B cell (primary cell): ENCODE measurements at regions not wholly inside any gene's neighbourhood (a gene's known extent, or its start where the extent isn't known, plus 50 kb on each side); places are given as distances from the start of the nearest gene placed in this dataset.

Experiments
- ATAC-seq: fragments of 200-7000 bp; cut with Tn5 transposase; one replicate; pipeline ENCODE4 v1.10.0; 2021; ENCODE audit warnings: low read depth, mild to moderate bottlenecking, moderate number of reproducible peaks, moderate library complexity
- CTCF ChIA-PET: fragments of 350-600 bp; sonication (Branson Sonifier 250); formaldehyde crosslinking; loops from one replicate; lab custom pipeline; 2021; ENCODE audit warnings: antibody characterized with exemption, inconsistent platforms; lab: Charles Lee
- POLR2A ChIA-PET: fragments of 350-600 bp; sonication (Branson Sonifier 250); formaldehyde crosslinking; loops from one replicate; lab custom pipeline; 2021; ENCODE audit warnings: antibody characterized with exemption; lab: Charles Lee
- DNase-seq: peaks from one replicate; pipeline ENCODE4 v3.0.0; 2013
- H2AFZ ChIP-seq: 2 replicates; pipeline ENCODE4 v1.6.1; 2012; ENCODE audit warnings: mild to moderate bottlenecking, low read depth, low read length; ENCODE audit not compliant: insufficient read depth, poor library complexity, severe bottlenecking
- H3K27ac ChIP-seq, 2 donors: 1 replicate in 1 of 2; 2 replicates in 1 of 2; pipeline ENCODE4 v1.5.1; 2012 to 2013; ENCODE audit warnings: low read length in 2 of 2, mild to moderate bottlenecking in 2 of 2, moderate library complexity in 1 of 2
- H3K27me3 ChIP-seq, 4 experiments: fragments of 200-600 bp in 1 of 4; sonication (generic) in 1 of 4; replicated peaks in 1 of 4; 1 replicate in 2 of 4; 2 replicates in 2 of 4; pipeline versions ENCODE4 v1.6.1 to v1.7.0; 2013 to 2016; ENCODE audit warnings: low read length in 3 of 4, mild to moderate bottlenecking in 2 of 4, mixed read lengths in 1 of 4, moderate library complexity in 1 of 4; ENCODE audit not compliant: insufficient read depth in 4 of 4, control insufficient read depth in 3 of 4; ENCODE audit errors: control extremely low read depth in 1 of 4
- H3K36me3 ChIP-seq, 2 experiments: replicated peaks in 1 of 2; 1 replicate in 1 of 2; 2 replicates in 1 of 2; pipeline versions ENCODE4 v1.6.1 to v1.7.1; 2013; ENCODE audit warnings: low read length in 1 of 2; ENCODE audit not compliant: insufficient read depth in 2 of 2, control insufficient read depth in 1 of 2; ENCODE audit errors: control extremely low read depth in 1 of 2, extremely low read depth in 1 of 2
- H3K4me1 ChIP-seq, 2 donors: fragments of 200-600 bp in 1 of 2; sonication (generic) in 1 of 2; 1 replicate in 1 of 2; 2 replicates in 1 of 2; pipeline versions ENCODE4 v1.5.1 to v1.6.1; 2013 to 2017; ENCODE audit warnings: low read length in 2 of 2; ENCODE audit not compliant: control insufficient read depth in 2 of 2, insufficient read depth in 2 of 2
- H3K4me2 ChIP-seq: replicated peaks from 2 replicates; pipeline ENCODE3; 2012; ENCODE audit warnings: mild to moderate bottlenecking, low read depth, low read length; ENCODE audit not compliant: poor library complexity, severe bottlenecking
- H3K4me3 ChIP-seq, 5 experiments: fragments of 200-600 bp in 1 of 5; sonication (generic) in 1 of 5; 1 replicate in 3 of 5; 2 replicates in 2 of 5; pipeline versions ENCODE4 v1.5.1 to v1.7.0; 2011 to 2016; ENCODE audit warnings: low read length in 4 of 5, mild to moderate bottlenecking in 4 of 5, low read depth in 2 of 5, control low read depth in 1 of 5, moderate library complexity in 1 of 5; ENCODE audit not compliant: insufficient read depth in 1 of 5; ENCODE audit errors: control extremely low read depth in 1 of 5, extremely low read depth in 1 of 5
- H3K79me2 ChIP-seq: fragments of 200-600 bp; sonication (generic); one replicate; pipeline ENCODE4 v1.6.0; 2016; ENCODE audit warnings: low read length; ENCODE audit not compliant: control insufficient read depth, insufficient read depth
- H3K9ac ChIP-seq: fragments of 200-600 bp; sonication (generic); 2 replicates; pipeline ENCODE4 v1.6.1; 2017; ENCODE audit warnings: mild to moderate bottlenecking, low read length, moderate library complexity
- H3K9me3 ChIP-seq, 3 donors: one replicate each; pipeline versions ENCODE4 v1.6.1 to v1.7.1; 2013; ENCODE audit warnings: low read length in 2 of 3; ENCODE audit not compliant: control insufficient read depth in 2 of 3, insufficient read depth in 1 of 3; ENCODE audit errors: control extremely low read depth in 1 of 3
- H4K20me1 ChIP-seq: 2 replicates; pipeline ENCODE4 v1.6.0; 2012; ENCODE audit warnings: mild to moderate bottlenecking, low read length; ENCODE audit not compliant: insufficient read depth, control insufficient read depth, poor library complexity, severe bottlenecking
- H3K27ac Mint-ChIP-seq: one replicate; pipeline ENCODE4 v1.8.0; 2021; ENCODE audit warnings: mixed read lengths
- H3K27me3 Mint-ChIP-seq: one replicate; pipeline ENCODE4 v1.8.0; 2021; ENCODE audit warnings: mixed read lengths
- H3K4me1 Mint-ChIP-seq: one replicate; pipeline ENCODE4 v1.8.0; 2021; ENCODE audit warnings: mixed read lengths
- H3K4me3 Mint-ChIP-seq: one replicate; pipeline ENCODE4 v1.8.0; 2021; ENCODE audit warnings: mixed read lengths
- H3K9me3 Mint-ChIP-seq: one replicate; pipeline ENCODE4 v1.8.0; 2022; ENCODE audit warnings: mixed read lengths; ENCODE audit not compliant: insufficient read depth
- CTCF ChIP-seq: fragments of 200-600 bp; IDR thresholded peaks from one replicate; pipeline ENCODE4 v1.8.0; 2022; ENCODE audit warnings: antibody characterized with exemption, mild to moderate bottlenecking
- EZH2 ChIP-seq: IDR thresholded peaks from 2 replicates; pipeline ENCODE4 v1.6.1; 2012; ENCODE audit warnings: borderline replicate concordance, low read depth, mild to moderate bottlenecking, moderate library complexity, low read length; ENCODE audit not compliant: insufficient read depth, poor library complexity, severe bottlenecking
- WGBS: methylation state at CpG from one replicate; pipeline ENCODE4 v1.1.5; 2013; ENCODE audit warnings: missing lambda C conversion rate; ENCODE audit not compliant: insufficient coverage; 5-methylcytosine and 5-hydroxymethylcytosine counted together
- intact Hi-C: fragments of 100-400 bp; cut with micrococcal nuclease; formaldehyde crosslinking; loops from one replicate; pipeline ENCODE4 v1.10.0; 2022

GRCh38 chr1:29460694-29461093, 224.4 kb downstream of the PTPRU start:
- CTCF ChIA-PET = interaction anchor here (1.2 kb wide), 1 partner anchor 13 kb away, joined by 4 read pairs; no protein-coding TSS in a partner anchor

GRCh38 chr1:29460041-29460610, 223.8 kb downstream of the PTPRU start:
- H2AFZ ChIP-seq = no peak overlapping the region
- H3K4me2 ChIP-seq = no peak overlapping the region
- H3K9ac ChIP-seq = no peak overlapping the region
- ChIA-PET CTCF (interaction anchor here (1.2 kb wide), 1 partner anchor 13 kb away, joined by 4 read pairs; no protein-coding TSS in a partner anchor), POLR2A (no interaction called here)
- WGBS = 70% methylated on average over 3 of the region's 4 CpGs
- H3K4me1 ChIP-seq = no peaks in the 10 kb centered on the region
- no peak for TF ChIP-seq EZH2
- TF ChIP-seq CTCF = no peak
- no peak overlapping the region for H3K27ac ChIP-seq
- ATAC-seq = no peak
- H4K20me1 ChIP-seq = no peaks in the 10 kb centered on the region
- H3K9me3 ChIP-seq = peaks cover 0 to 14% (median 5%) of the 10 kb centered on the region in 3 donors
- no peaks in the 10 kb centered on the region for H3K4me1 Mint-ChIP-seq
- H3K79me2 ChIP-seq = no peaks in the 10 kb centered on the region
- no peak overlapping the region for H3K27ac Mint-ChIP-seq
- intact Hi-C loops = no loop called here
- no peaks in the 10 kb centered on the region for H3K36me3 ChIP-seq
- no peak for DNase-seq
- no peak overlapping the region for H3K4me3 Mint-ChIP-seq
- peaks cover 9% of the 10 kb centered on the region for H3K9me3 Mint-ChIP-seq
- H3K4me3 ChIP-seq = no peak overlapping the region
- peaks cover 26% of the 10 kb centered on the region for H3K27me3 Mint-ChIP-seq
- H3K27me3 ChIP-seq = no peaks in the 10 kb centered on the region

More at GRCh38 chr1:29460694-29461093, 224.4 kb downstream of the PTPRU start:
- DNase-seq (no peak), ATAC-seq (no peak)
- H4K20me1 ChIP-seq = no peaks in the 10 kb centered on the region
- no peaks in the 10 kb centered on the region for H3K27me3 ChIP-seq
- H3K4me3 ChIP-seq = no peak overlapping the region
- no peaks in the 10 kb centered on the region for H3K36me3 ChIP-seq
- H3K9me3 Mint-ChIP-seq = peaks cover 10% of the 10 kb centered on the region
- no peak overlapping the region for H3K4me2 ChIP-seq
- TF ChIP-seq EZH2 (no peak), CTCF (no peak)
- H3K4me3 Mint-ChIP-seq = no peak overlapping the region
- no peak overlapping the region for H3K27ac ChIP-seq
- H2AFZ ChIP-seq = no peak overlapping the region
- H3K9ac ChIP-seq = no peak overlapping the region
- POLR2A ChIA-PET = no interaction called here
- H3K27me3 Mint-ChIP-seq = peaks cover 26% of the 10 kb centered on the region
- H3K4me1 Mint-ChIP-seq = no peaks in the 10 kb centered on the region
- H3K27ac Mint-ChIP-seq = no peak overlapping the region
- intact Hi-C loops = no loop called here
- H3K9me3 ChIP-seq = peaks cover 0 to 12% (median 5%) of the 10 kb centered on the region in 3 donors
- no peaks in the 10 kb centered on the region for H3K4me1 ChIP-seq
- H3K79me2 ChIP-seq = no peaks in the 10 kb centered on the region
